ENCODE measurements at regions not wholly inside any gene's neighbourhood (a gene's known extent, or its start where the extent isn't known, plus 50 kb on each side); places are given as distances from the start of the nearest gene placed in this dataset.

DNA sequence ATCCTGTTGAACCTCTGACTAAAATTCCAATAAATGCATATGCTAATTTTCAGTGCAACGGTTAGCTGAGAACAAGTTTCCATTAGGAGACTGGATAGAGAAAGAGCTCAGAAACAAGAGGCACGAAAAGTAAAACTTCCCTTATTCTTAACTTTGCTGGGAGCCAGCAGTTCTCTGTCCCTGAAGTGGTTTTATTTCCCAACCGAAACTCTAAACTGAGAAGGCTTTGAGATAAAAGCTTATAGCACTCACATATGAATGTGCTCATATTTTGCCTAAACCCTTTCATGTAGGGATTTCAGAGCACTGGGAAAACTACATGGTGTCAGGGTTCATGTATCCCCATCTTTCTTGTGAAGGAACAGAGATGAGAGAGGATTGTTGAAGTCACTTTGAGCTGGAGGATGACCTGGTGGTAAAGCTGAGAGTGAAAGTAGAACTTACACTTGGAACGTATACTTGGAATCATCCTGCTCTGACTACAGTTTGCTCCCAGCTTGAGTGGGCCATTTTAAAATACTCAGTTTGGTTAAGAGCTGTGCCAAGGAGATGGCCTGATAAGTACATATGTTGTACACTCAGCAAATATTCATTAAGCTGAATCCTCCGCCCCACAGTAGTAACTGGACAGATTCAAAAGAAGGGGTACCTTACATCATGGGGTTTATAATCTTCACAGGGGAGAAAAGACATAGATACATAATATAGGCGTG lies 324.2 kb upstream of the CNR1 start:
- TF ChIP-seq, protein P1, sequence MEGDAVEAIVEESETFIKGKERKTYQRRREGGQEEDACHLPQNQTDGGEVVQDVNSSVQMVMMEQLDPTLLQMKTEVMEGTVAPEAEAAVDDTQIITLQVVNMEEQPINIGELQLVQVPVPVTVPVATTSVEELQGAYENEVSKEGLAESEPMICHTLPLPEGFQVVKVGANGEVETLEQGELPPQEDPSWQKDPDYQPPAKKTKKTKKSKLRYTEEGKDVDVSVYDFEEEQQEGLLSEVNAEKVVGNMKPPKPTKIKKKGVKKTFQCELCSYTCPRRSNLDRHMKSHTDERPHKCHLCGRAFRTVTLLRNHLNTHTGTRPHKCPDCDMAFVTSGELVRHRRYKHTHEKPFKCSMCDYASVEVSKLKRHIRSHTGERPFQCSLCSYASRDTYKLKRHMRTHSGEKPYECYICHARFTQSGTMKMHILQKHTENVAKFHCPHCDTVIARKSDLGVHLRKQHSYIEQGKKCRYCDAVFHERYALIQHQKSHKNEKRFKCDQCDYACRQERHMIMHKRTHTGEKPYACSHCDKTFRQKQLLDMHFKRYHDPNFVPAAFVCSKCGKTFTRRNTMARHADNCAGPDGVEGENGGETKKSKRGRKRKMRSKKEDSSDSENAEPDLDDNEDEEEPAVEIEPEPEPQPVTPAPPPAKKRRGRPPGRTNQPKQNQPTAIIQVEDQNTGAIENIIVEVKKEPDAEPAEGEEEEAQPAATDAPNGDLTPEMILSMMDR (conservative IDR thresholded peaks at IDR 0.05), result no peak
- no peak for TF ChIP-seq EZH2 (IDR thresholded peaks at IDR 0.05; ENCODE audit: low read depth)
